ENCODE measurements at regions not wholly inside any gene's neighbourhood (a gene's known extent, or its start where the extent isn't known, plus 50 kb on each side); places are given as distances from the start of the nearest gene placed in this dataset.
"Not testable (repeated sequence)": the region's sequence is repeated elsewhere in the genome, so short reads cannot be mapped to it uniquely, and the experiment has no call there.

- H3K4me3 ChIP-seq, result no peak overlapping the region
- H3K36me3 ChIP-seq, result no peaks in the 10 kb centered on the region
- no peaks in the 10 kb centered on the region for H3K27me3 ChIP-seq
- no peaks in the 10 kb centered on the region for H3K9me3 ChIP-seq (ENCODE audit: low read depth)
- TF ChIP-seq, protein P1, sequence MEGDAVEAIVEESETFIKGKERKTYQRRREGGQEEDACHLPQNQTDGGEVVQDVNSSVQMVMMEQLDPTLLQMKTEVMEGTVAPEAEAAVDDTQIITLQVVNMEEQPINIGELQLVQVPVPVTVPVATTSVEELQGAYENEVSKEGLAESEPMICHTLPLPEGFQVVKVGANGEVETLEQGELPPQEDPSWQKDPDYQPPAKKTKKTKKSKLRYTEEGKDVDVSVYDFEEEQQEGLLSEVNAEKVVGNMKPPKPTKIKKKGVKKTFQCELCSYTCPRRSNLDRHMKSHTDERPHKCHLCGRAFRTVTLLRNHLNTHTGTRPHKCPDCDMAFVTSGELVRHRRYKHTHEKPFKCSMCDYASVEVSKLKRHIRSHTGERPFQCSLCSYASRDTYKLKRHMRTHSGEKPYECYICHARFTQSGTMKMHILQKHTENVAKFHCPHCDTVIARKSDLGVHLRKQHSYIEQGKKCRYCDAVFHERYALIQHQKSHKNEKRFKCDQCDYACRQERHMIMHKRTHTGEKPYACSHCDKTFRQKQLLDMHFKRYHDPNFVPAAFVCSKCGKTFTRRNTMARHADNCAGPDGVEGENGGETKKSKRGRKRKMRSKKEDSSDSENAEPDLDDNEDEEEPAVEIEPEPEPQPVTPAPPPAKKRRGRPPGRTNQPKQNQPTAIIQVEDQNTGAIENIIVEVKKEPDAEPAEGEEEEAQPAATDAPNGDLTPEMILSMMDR (IDR thresholded peaks at IDR 0.05; ENCODE audit: low read depth, low read length), result no peak
- H3K27ac ChIP-seq, result no peak overlapping the region
- no peaks in the 10 kb centered on the region for H3K4me1 ChIP-seq (ENCODE audit: low read depth)
- no peak for DNase-seq (ENCODE audit: low read depth in 1 of 2, low spot score in 1 of 2)
These were observed 170.9 kb downstream of the RAMP3 start for GRCh38 chr7:45328403-45328981.

DNA sequence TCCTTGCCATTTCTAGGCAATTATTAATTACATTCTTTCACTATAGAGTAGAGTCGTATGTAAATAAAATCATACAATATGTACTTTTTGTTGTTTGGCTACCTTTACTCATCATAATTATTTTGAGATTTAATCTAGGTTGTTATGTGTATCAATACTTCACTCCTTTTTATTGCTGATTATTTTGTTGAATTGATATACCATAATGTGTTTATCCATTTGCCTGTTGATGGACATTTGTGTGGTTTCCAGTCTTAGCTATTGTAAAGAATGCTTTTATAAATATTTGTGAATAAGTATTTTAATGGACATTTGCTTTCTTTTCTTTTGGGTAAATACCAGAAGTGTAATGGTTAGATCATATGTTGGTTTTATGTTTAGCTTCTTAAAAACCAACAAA lies 174.0 kb downstream of the RAMP3 start:
- TF ChIP-seq, protein P1 (IDR thresholded peaks at IDR 0.05; ENCODE audit: low read depth, low read length), result no peak
- H3K27ac ChIP-seq, result no peak overlapping the region
- no peaks in the 10 kb centered on the region for H3K36me3 ChIP-seq
- no peak for DNase-seq (ENCODE audit: low read depth in 1 of 2, low spot score in 1 of 2)
- no peaks in the 10 kb centered on the region for H3K27me3 ChIP-seq
- H3K4me3 ChIP-seq, result no peak overlapping the region
- H3K9me3 ChIP-seq (ENCODE audit: low read depth), result no peaks in the 10 kb centered on the region
- H3K4me1 ChIP-seq (ENCODE audit: low read depth), result no peaks in the 10 kb centered on the region

DNA sequence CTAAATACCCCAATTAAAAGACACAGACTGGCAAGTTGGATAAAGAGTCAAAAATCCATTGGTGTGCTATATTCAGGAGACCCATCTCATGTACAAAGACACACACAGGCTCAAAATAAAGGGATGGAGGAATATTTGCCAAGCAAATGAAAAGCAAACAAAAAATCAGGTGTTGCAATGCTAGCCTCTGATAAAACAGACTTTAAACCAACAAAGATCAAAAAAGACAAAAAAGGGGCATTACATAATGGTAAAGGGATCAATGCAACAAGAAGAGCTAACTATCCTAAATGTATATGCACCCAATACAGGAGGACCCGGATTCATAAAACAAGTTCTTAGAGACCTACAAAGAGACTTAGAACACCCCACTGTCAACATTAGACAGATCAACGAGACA lies 177.4 kb downstream of the RAMP3 start:
- not testable (repeated sequence) for DNase-seq (ENCODE audit: low read depth in 1 of 2, low spot score in 1 of 2); H3K9me3 ChIP-seq (ENCODE audit: low read depth); H3K4me1 ChIP-seq (ENCODE audit: low read depth); H3K27ac ChIP-seq; H3K27me3 ChIP-seq; H3K4me3 ChIP-seq; H3K36me3 ChIP-seq

DNA sequence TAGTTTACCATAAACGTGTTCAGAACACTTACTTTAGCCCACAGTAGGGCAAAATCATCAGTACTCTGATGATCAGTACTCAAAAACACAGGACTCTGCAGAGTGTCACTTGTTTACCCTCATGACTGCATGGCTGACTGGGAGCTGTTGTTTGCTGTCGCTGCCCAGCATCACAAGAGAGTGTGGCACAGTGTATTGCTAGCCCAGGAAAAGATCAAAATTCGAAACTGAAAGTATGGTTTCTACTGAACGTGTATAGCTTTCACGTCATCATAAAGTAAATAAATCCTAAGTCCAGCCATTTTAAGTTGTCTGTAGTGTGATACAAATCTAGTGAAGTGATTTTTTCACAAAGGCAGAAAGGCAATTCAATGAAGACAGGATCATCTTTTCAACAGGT lies 184.6 kb downstream of the RAMP3 start:
- Histone ChIP-seq H3K4me3 (no peak overlapping the region), H3K36me3 (no peaks in the 10 kb centered on the region), H3K4me1 (ENCODE audit: low read depth) (no peaks in the 10 kb centered on the region), H3K27ac (no peak overlapping the region), H3K9me3 (ENCODE audit: low read depth) (no peaks in the 10 kb centered on the region), H3K27me3 (no peaks in the 10 kb centered on the region)
- TF ChIP-seq, protein P1 (IDR thresholded peaks at IDR 0.05; ENCODE audit: low read depth, low read length), result no peak
- DNase-seq (ENCODE audit: low read depth in 1 of 2, low spot score in 1 of 2), result no peak

- Histone ChIP-seq H3K36me3 (no peaks in the 10 kb centered on the region), H3K27me3 (no peaks in the 10 kb centered on the region), H3K4me1 (ENCODE audit: low read depth) (peaks cover 11% of the 10 kb centered on the region), H3K4me3 (no peak overlapping the region), H3K27ac (no peak overlapping the region), H3K9me3 (ENCODE audit: low read depth) (no peaks in the 10 kb centered on the region)
- no peak for DNase-seq (ENCODE audit: low read depth in 1 of 2, low spot score in 1 of 2)
- TF ChIP-seq, protein P1 (IDR thresholded peaks at IDR 0.05; ENCODE audit: low read depth, low read length), result no peak
These were observed 186.2 kb downstream of the RAMP3 start for GRCh38 chr7:45343746-45344145.

DNA sequence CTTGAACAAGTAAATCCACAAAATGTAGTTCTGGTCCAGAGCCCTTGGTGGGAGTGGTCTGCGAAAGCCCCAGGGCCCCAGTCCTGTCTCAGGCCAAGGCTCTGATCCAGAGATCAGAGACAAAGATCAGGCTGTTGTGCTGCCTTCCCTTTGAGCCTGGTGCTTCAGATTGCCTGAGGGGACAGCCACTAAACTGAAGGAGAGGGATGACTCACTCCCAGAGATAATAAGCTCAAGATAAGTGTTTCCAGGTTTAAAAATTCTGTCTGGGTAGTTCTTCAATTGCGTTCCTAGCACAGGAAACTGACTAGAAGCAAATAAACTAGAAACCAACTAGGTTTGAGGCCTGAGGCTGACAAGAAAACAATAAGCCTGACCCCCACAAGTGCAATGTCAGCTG lies 190.2 kb downstream of the RAMP3 start:
- Histone ChIP-seq H3K4me1 (ENCODE audit: low read depth) (peaks cover 11% of the 10 kb centered on the region), H3K36me3 (no peaks in the 10 kb centered on the region), H3K27ac (peak overlapping the region; percentile 63), H3K4me3 (no peak overlapping the region), H3K27me3 (no peaks in the 10 kb centered on the region), H3K9me3 (ENCODE audit: low read depth) (no peaks in the 10 kb centered on the region)
- TF ChIP-seq, protein P1 (IDR thresholded peaks at IDR 0.05; ENCODE audit: low read depth, low read length), result no peak
- peak in 1 of 2 donors; percentile 1 for DNase-seq (ENCODE audit: low read depth in 1 of 2, low spot score in 1 of 2)
